ENCODE measurements at regions not wholly inside any gene's neighbourhood (a gene's known extent, or its start where the extent isn't known, plus 50 kb on each side); places are given as distances from the start of the nearest gene placed in this dataset.
"Not testable (repeated sequence)": the region's sequence is repeated elsewhere in the genome, so short reads cannot be mapped to it uniquely, and the experiment has no call there.

- peak; percentile 100 for FAIRE-seq
- DNase-seq (ENCODE audit: low spot score): not testable (repeated sequence)
These were observed 96.2 kb downstream of the BDH1 start for GRCh38 chr3:197459571-197459970.

GRCh38 chr3:197458906-197459470, 96.8 kb downstream of the BDH1 start:
- DNase-seq (ENCODE audit: low spot score) (no peak), FAIRE-seq (no peak)

- DNase-seq (ENCODE audit: low spot score): peak; percentile 33
- FAIRE-seq: no peak
These were observed 97.5 kb downstream of the BDH1 start for GRCh38 chr3:197458179-197458707.

DNA sequence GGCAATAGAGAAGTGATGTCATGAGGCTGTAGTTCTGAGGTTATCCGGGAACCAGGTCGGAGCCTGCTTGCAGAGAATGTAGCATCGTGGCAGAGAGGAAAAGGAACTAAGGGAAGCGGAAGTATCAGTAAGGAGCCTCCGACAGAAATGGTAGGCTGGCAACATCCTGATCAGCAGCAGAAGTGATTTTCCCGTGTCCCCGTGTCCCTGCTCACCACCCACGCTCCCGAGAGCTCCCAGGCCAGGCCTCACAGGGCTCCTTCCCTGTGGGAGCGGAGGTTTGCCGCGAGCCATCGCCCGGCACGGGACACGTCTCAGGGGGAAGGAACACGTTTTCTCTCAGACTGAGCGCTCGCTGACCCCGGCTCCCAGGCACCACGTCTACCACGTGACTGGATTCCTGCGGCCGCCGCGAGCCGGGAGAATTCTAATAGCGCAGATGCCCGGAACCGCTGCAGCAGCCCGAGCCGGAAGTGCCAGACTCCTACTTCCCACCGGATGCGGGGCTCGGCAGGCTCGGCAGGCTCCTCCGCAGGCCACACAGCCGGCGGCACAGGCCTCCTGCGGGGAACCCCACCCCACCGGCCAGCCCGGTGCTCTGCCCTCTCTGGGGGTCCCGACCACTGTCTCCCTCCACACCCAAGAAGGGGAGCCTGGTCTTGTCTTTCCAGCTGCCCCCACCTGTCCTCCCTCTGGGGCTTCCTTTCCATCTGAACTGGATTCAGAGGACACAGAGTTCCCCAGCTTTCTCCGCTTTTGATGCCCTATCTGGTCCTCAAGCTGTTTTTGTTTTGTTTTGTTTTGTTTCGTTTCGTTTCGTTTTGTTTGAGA, 99.3 kb downstream of the BDH1 start:
- DNase-seq (ENCODE audit: low spot score) (peak; percentile 93), FAIRE-seq (no peak)

DNA sequence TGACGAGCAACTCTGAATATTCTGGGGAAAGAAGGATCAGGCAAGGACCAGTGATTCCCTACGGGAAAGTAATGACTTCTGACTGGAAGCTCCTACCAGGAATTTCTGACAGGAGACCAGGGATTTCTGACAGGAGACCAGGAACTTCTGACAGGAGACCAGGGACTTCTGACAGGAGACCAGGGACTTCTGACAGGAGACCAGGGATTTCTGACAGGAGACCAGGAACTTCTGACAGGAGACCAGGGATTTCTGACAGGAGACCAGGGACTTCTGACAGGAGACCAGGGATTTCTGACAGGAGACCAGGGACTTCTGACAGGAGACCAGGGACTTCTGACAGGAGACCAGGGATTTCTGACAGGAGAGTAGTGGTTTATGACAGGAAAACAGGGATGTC, 100.9 kb downstream of the BDH1 start:
- DNase-seq (ENCODE audit: low spot score); FAIRE-seq: not testable (repeated sequence)

- DNase-seq (ENCODE audit: low spot score): no peak
- FAIRE-seq: no peak
These were observed 101.8 kb downstream of the BDH1 start for GRCh38 chr3:197454014-197454413.

GRCh38 chr3:197450810-197451209, 105.0 kb downstream of the BDH1 start:
- FAIRE-seq: no peak

GRCh38 chr3:197450308-197450707, 105.5 kb downstream of the BDH1 start:
- FAIRE-seq (no peak), DNase-seq (ENCODE audit: low spot score) (no peak)

More at GRCh38 chr3:197450810-197451209, 105.0 kb downstream of the BDH1 start:
- DNase-seq (ENCODE audit: low spot score): no peak

- DNase-seq (ENCODE audit: low spot score); FAIRE-seq: not testable (repeated sequence)
These were observed 106.6 kb downstream of the BDH1 start for GRCh38 chr3:197449181-197449580.

- not testable (repeated sequence) for DNase-seq (ENCODE audit: low spot score)
These were observed 108.0 kb downstream of the BDH1 start for GRCh38 chr3:197447781-197448180.

GRCh38 chr3:197447057-197447456, 108.7 kb downstream of the BDH1 start:
- no peak for FAIRE-seq
- no peak for DNase-seq (ENCODE audit: low spot score)

More at GRCh38 chr3:197447781-197448180, 108.0 kb downstream of the BDH1 start:
- not testable (repeated sequence) for FAIRE-seq

DNA sequence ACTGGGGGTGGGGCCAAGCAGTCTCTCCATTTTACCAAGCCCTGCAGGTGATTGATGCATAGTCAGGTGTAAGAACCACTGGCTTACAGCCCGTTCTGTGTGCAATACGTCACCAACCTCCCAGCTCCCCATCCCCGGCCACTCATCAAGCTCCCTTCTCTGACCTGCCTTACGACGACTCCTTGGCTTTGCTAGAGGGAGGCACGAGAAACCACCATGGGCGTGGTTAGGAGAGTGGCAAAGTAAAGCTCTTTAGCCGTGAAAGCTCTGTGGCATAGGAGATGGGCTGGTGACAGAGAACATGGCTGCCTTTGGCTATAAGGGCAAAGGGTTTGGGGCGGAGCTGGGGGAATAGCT, 109.1 kb downstream of the BDH1 start:
- FAIRE-seq: no peak
- DNase-seq (ENCODE audit: low spot score): no peak

DNA sequence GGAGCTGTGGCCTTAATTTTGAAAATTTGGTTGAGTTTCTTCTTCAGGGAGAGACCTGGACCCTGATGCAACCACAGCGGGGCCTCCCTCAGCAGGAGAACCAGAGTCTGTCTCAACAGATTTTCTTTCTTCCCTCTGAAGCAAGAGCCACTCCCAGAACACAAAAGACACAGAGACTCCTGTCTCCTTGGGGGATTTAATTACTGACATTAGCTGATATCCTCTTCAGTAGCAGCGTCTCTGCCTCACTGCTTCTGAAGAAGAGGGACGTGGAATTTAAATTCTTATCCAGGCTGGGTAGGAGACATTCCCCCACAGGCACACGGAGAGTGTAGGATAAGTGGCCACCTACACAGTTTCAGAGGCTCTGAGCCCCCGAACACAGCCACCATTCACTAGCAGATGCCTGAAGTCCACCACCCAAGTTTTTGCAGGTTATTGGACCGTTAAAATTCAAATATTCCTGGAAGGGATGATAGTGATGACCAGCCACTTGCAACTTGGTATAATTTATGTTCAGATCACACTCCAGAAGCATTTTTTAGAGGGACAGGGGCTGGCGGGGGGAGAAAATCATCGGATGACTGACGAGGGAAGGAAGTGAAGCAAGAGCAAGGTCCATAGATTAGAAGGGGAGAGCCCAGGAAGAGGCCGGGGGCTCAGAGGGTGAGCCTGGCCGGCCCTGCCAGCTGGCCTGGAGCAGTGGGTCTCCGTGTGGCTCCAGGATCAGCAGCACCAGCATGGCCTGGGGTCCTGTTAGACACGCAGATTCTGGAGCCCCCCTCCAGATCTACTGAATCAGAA, 109.7 kb downstream of the BDH1 start:
- DNase-seq (ENCODE audit: low spot score) (no peak), FAIRE-seq (no peak)

GRCh38 chr3:197444793-197445379, 110.9 kb downstream of the BDH1 start:
- no peak for FAIRE-seq
- DNase-seq (ENCODE audit: low spot score): no peak

- DNase-seq (ENCODE audit: low spot score) (no peak), FAIRE-seq (no peak)
These were observed 112.3 kb downstream of the BDH1 start for GRCh38 chr3:197443506-197443905.

GRCh38 chr3:197440717-197441303, 115.0 kb downstream of the BDH1 start:
- DNase-seq (ENCODE audit: low spot score) (no peak), FAIRE-seq (no peak)

DNA sequence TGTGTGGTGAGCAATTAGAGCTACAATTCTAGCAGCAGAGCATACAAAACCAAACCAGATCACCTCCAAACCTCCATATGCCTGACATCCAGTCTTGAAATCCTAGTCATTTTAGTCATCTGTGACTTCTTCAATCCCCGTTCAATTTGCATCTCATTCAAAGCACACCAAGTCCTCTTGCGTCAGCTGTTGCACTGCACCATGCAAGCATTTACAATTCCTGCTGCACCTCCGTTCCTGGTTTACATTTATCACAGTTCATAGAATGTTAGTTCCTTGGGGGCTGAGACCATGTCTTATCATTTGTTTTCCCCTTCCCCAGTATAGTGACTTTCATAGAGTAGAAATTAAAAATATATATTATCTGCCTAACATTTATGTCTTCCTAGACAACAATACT, 116.9 kb downstream of the BDH1 start:
- DNase-seq (ENCODE audit: low spot score) (no peak), FAIRE-seq (no peak)

DNA sequence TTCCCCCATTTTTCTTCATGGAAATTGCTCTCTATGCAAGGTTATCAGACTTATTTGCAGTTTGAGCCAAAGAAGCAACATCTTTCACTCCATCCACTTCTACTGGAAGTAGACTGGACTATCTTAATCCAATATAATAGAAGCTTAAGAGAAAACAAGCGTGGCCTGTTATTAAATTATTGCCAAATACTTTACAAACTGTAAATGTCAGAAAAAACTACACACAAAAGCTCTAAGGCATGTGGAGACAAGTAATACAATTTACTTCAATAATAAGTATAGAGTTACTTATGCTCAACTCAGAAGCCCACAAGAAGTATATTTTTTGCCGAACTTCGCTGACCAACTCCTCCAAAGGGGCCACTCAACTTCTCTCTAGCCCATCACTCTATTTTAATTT, 120.3 kb downstream of the BDH1 start:
- DNase-seq (ENCODE audit: low spot score): no peak
- no peak for FAIRE-seq

- DNase-seq (ENCODE audit: low spot score) (no peak), FAIRE-seq (no peak)
These were observed 120.9 kb downstream of the BDH1 start for GRCh38 chr3:197434830-197435229.

- FAIRE-seq: no peak
- no peak for DNase-seq (ENCODE audit: low spot score)
These were observed 123.2 kb downstream of the BDH1 start for GRCh38 chr3:197432384-197433127.

Data from urothelium cell line (cell line).